Vagina (tissue), 2 donors: ENCODE measurements at regions not wholly inside any gene's neighbourhood (a gene's known extent, or its start where the extent isn't known, plus 50 kb on each side); places are given as distances from the start of the nearest gene placed in this dataset.

ENCODE experiments used
- DNase-seq, 2 donors: peaks; one replicate each; pipeline ENCODE4 v3.0.0-alpha.2; 2017; ENCODE audit errors: extremely low spot score in 2 of 2
- H3K27ac ChIP-seq: fragments of 200-600 bp; sonication (generic); one replicate; pipeline ENCODE4 v1.5.1; 2019
- H3K27me3 ChIP-seq: fragments of 200-600 bp; sonication (generic); one replicate; pipeline ENCODE4 v1.5.1; 2019
- H3K36me3 ChIP-seq, 2 donors: fragments of 200-600 bp; sonication (generic); one replicate each; pipeline ENCODE4 v1.5.1; 2017 to 2019
- H3K4me1 ChIP-seq: fragments of 200-600 bp; sonication (generic); one replicate; pipeline ENCODE4 v1.5.1; 2019
- H3K4me3 ChIP-seq, 2 donors: fragments of 200-600 bp; sonication (generic); 1 replicate in 1 of 2; 2 replicates in 1 of 2; pipeline ENCODE4 v1.5.1; 2016 to 2019
- H3K9me3 ChIP-seq: fragments of 200-600 bp; sonication (generic); one replicate; pipeline ENCODE4 v1.5.1; 2019
- CTCF ChIP-seq, 3 experiments: fragments of 450-650 bp in 2 of 3; fragments of 200-600 bp in 1 of 3; sonication (generic) in 1 of 3; IDR thresholded peaks; one replicate each; pipeline ENCODE4 v1.5.1; 2017 to 2019; ENCODE audit warnings: antibody characterized with exemption in 3 of 3, mild to moderate bottlenecking in 2 of 3, moderate library complexity in 2 of 3
- POLR2A ChIP-seq, 2 donors: fragments of 450-650 bp; IDR thresholded peaks; one replicate each; pipeline ENCODE4 v1.6.1; 2017; ENCODE audit warnings: antibody characterized with exemption in 2 of 2, mild to moderate bottlenecking in 2 of 2, moderate library complexity in 2 of 2
- POLR2AphosphoS5 ChIP-seq, 2 donors: sonication (generic); formaldehyde crosslinking; IDR thresholded peaks; one replicate each; pipeline ENCODE4 v1.9.0; 2017; ENCODE audit warnings: antibody characterized with exemption in 2 of 2, mild to moderate bottlenecking in 2 of 2, low read depth in 1 of 2; ENCODE audit not compliant: insufficient read depth in 1 of 2
- intact Hi-C: fragments of 100-400 bp; cut with DNase I; formaldehyde crosslinking; loops from one replicate; pipeline ENCODE4 v1.15.1; 2023

GRCh38 chr5:136517755-136518154 is 152.4 kb upstream of the TRPC7 start:
- Histone ChIP-seq H3K4me3 (no peak overlapping the region), H3K27me3 (no peaks in the 10 kb centered on the region), H3K36me3 (no peaks in the 10 kb centered on the region), H3K9me3 (no peaks in the 10 kb centered on the region), H3K27ac (no peak overlapping the region), H3K4me1 (no peaks in the 10 kb centered on the region)
- TF ChIP-seq CTCF (IDR thresholded peaks at IDR 0.05) = no peak
- TF ChIP-seq POLR2A (IDR thresholded peaks at IDR 0.05) = no peak
- no peak for TF ChIP-seq POLR2AphosphoS5 (IDR thresholded peaks at IDR 0.05; ENCODE audit: insufficient read depth in 1 of 2, low read depth in 1 of 2)
- intact Hi-C loops = no loop called here
- DNase-seq = no peak

- Histone ChIP-seq H3K27ac (no peak overlapping the region), H3K36me3 (no peaks in the 10 kb centered on the region), H3K27me3 (no peaks in the 10 kb centered on the region), H3K9me3 (no peaks in the 10 kb centered on the region), H3K4me1 (no peaks in the 10 kb centered on the region), H3K4me3 (no peak overlapping the region)
- DNase-seq = no peak
- intact Hi-C loops = no loop called here
- no peak for TF ChIP-seq POLR2AphosphoS5 (IDR thresholded peaks at IDR 0.05; ENCODE audit: insufficient read depth in 1 of 2, low read depth in 1 of 2)
- TF ChIP-seq CTCF (IDR thresholded peaks at IDR 0.05) = no peak
- TF ChIP-seq POLR2A (IDR thresholded peaks at IDR 0.05) = no peak
Observed at GRCh38 chr5:136516637-136517036, 151.3 kb upstream of the TRPC7 start.

GRCh38 chr5:136513430-136513829 is 148.1 kb upstream of the TRPC7 start:
- no peak for DNase-seq
- Histone ChIP-seq H3K9me3 (no peaks in the 10 kb centered on the region), H3K27ac (no peak overlapping the region), H3K4me3 (no peak overlapping the region), H3K4me1 (no peaks in the 10 kb centered on the region), H3K36me3 (no peaks in the 10 kb centered on the region), H3K27me3 (no peaks in the 10 kb centered on the region)
- TF ChIP-seq CTCF (IDR thresholded peaks at IDR 0.05) (no peak), POLR2A (IDR thresholded peaks at IDR 0.05) (no peak), POLR2AphosphoS5 (IDR thresholded peaks at IDR 0.05; ENCODE audit: insufficient read depth in 1 of 2, low read depth in 1 of 2) (no peak)
- intact Hi-C loops = no loop called here

- TF ChIP-seq POLR2A (IDR thresholded peaks at IDR 0.05) (no peak), POLR2AphosphoS5 (IDR thresholded peaks at IDR 0.05; ENCODE audit: insufficient read depth in 1 of 2, low read depth in 1 of 2) (no peak), CTCF (IDR thresholded peaks at IDR 0.05) (no peak)
- intact Hi-C loops = no loop called here
- H3K9me3 ChIP-seq = no peaks in the 10 kb centered on the region
- H3K36me3 ChIP-seq = no peaks in the 10 kb centered on the region
- H3K4me3 ChIP-seq = no peak overlapping the region
- H3K4me1 ChIP-seq = no peaks in the 10 kb centered on the region
- no peak overlapping the region for H3K27ac ChIP-seq
- H3K27me3 ChIP-seq = no peaks in the 10 kb centered on the region
- no peak for DNase-seq
Observed at GRCh38 chr5:136511046-136511445, 145.7 kb upstream of the TRPC7 start.

GRCh38 chr5:136510481-136510880 is 145.1 kb upstream of the TRPC7 start:
- no peaks in the 10 kb centered on the region for H3K9me3 ChIP-seq
- intact Hi-C loops = no loop called here

More at GRCh38 chr5:136510481-136510880, 145.1 kb upstream of the TRPC7 start:
- TF ChIP-seq POLR2A (IDR thresholded peaks at IDR 0.05) (no peak), CTCF (IDR thresholded peaks at IDR 0.05) (no peak), POLR2AphosphoS5 (IDR thresholded peaks at IDR 0.05; ENCODE audit: insufficient read depth in 1 of 2, low read depth in 1 of 2) (no peak)
- Histone ChIP-seq H3K27me3 (no peaks in the 10 kb centered on the region), H3K27ac (no peak overlapping the region), H3K4me1 (no peaks in the 10 kb centered on the region), H3K36me3 (no peaks in the 10 kb centered on the region), H3K4me3 (no peak overlapping the region)
- no peak for DNase-seq
